IMR-90 (cell line): ENCODE measurements at regions not wholly inside any gene's neighbourhood (a gene's known extent, or its start where the extent isn't known, plus 50 kb on each side); places are given as distances from the start of the nearest gene placed in this dataset.

ENCODE experiments used
- ATAC-seq: fragments of 200-7000 bp; cut with Tn5 transposase; 2 replicates; pipeline ENCODE4 v1.9.1; 2020; ENCODE audit warnings: low read depth, mild to moderate bottlenecking, moderate library complexity
- BruUV-seq: library from RNA; stranded (reverse); fragments of 400-500 nt; replicated peaks from 2 replicates; lab custom pipeline; 2021; lab: Mats Ljungman, UMichigan
- CTCF ChIA-PET: fragments of 300-600 bp; formaldehyde crosslinking; extraction: SDS; loops from one replicate; lab custom pipeline; 2021; ENCODE audit warnings: antibody characterized with exemption; lab: Yijun Ruan, JAX
- POLR2A ChIA-PET: fragments of 300-600 bp; sonication (Branson Sonifier 250); formaldehyde crosslinking; loops from one replicate; lab custom pipeline; 2022; ENCODE audit warnings: antibody characterized with exemption; ENCODE audit not compliant: unreplicated experiment; lab: Charles Lee
- DNase-seq: peaks from one replicate; pipeline ENCODE4 v3.0.0; 2013
- H2AFZ ChIP-seq: replicated peaks from 2 replicates; pipeline ENCODE3; 2013; ENCODE audit warnings: low read length, mild to moderate bottlenecking; ENCODE audit not compliant: poor library complexity
- H2AK5ac ChIP-seq: 2 replicates; pipeline ENCODE4 v1.6.1; 2013; ENCODE audit warnings: low read depth, low read length, inconsistent platforms
- H2AK9ac ChIP-seq: replicated peaks from 2 replicates; pipeline ENCODE3; 2013; ENCODE audit warnings: mild to moderate bottlenecking, low read depth, low read length, moderate library complexity; ENCODE audit not compliant: poor library complexity
- H2BK120ac ChIP-seq: 2 replicates; pipeline ENCODE4 v1.6.1; 2013; ENCODE audit warnings: low read depth, low read length, inconsistent platforms
- H2BK15ac ChIP-seq: 3 replicates; pipeline ENCODE4 v1.6.1; 2013; ENCODE audit warnings: low read depth, low read length, inconsistent platforms
- H2BK20ac ChIP-seq: 2 replicates; pipeline ENCODE4 v1.6.1; 2013; ENCODE audit warnings: low read depth, mild to moderate bottlenecking, inconsistent platforms, low read length, moderate library complexity
- H2BK5ac ChIP-seq: 2 replicates; pipeline ENCODE4 v1.6.1; 2013; ENCODE audit warnings: mild to moderate bottlenecking, low read depth, low read length, inconsistent platforms; ENCODE audit not compliant: poor library complexity, severe bottlenecking
- H3K14ac ChIP-seq: replicated peaks from 2 replicates; pipeline ENCODE4 v1.6.1; 2013; ENCODE audit warnings: low read depth, low read length, inconsistent platforms
- H3K18ac ChIP-seq: 2 replicates; pipeline ENCODE4 v1.6.1; 2013; ENCODE audit warnings: low read depth, low read length, control low read depth
- H3K23ac ChIP-seq: 2 replicates; pipeline ENCODE4 v1.6.1; 2013; ENCODE audit warnings: low read depth, low read length, inconsistent platforms
- H3K27ac ChIP-seq: 2 replicates; pipeline ENCODE4 v1.5.1; 2013; ENCODE audit warnings: mild to moderate bottlenecking, control low read depth, low read length; ENCODE audit not compliant: insufficient read depth
- H3K27me3 ChIP-seq: 2 replicates; pipeline ENCODE4 v1.6.1; 2013; ENCODE audit warnings: low read length; ENCODE audit not compliant: control insufficient read depth, insufficient read depth
- H3K36me3 ChIP-seq: 2 replicates; pipeline ENCODE4 v1.6.1; 2013; ENCODE audit warnings: low read length, mixed read lengths; ENCODE audit not compliant: control insufficient read depth, insufficient read depth
- H3K4ac ChIP-seq: 2 replicates; pipeline ENCODE4 v1.6.1; 2013; ENCODE audit warnings: low read depth, low read length, inconsistent platforms
- H3K4me1 ChIP-seq: 2 replicates; pipeline ENCODE4 v1.6.1; 2013; ENCODE audit warnings: low read length, mixed read lengths; ENCODE audit not compliant: control insufficient read depth, insufficient read depth
- H3K4me2 ChIP-seq: 2 replicates; pipeline ENCODE4 v1.6.1; 2013; ENCODE audit warnings: low read depth, mild to moderate bottlenecking, control low read depth, low read length, moderate library complexity
- H3K4me3 ChIP-seq: 2 replicates; pipeline ENCODE4 v1.5.1; 2013; ENCODE audit warnings: low read depth, mild to moderate bottlenecking, control low read depth, low read length, moderate library complexity; ENCODE audit not compliant: insufficient read depth
- H3K56ac ChIP-seq: 2 replicates; pipeline ENCODE4 v1.6.1; 2013; ENCODE audit warnings: low read length, inconsistent platforms; ENCODE audit not compliant: insufficient read depth; ENCODE audit errors: extremely low read depth
- H3K79me1 ChIP-seq, 2 experiments: 2 replicates each; pipeline ENCODE4 v1.6.1; 2013; ENCODE audit warnings: low read length in 2 of 2, inconsistent platforms in 1 of 2, low read depth in 1 of 2
- H3K9ac ChIP-seq: 2 replicates; pipeline ENCODE4 v1.6.1; 2013; ENCODE audit warnings: low read depth, low read length, control low read depth
- H3K9me1 ChIP-seq: 2 replicates; pipeline ENCODE4 v1.6.1; 2013; ENCODE audit warnings: low read length, inconsistent platforms; ENCODE audit not compliant: insufficient read depth
- H3K9me3 ChIP-seq: 2 replicates; pipeline ENCODE4 v1.6.1; 2013; ENCODE audit warnings: low read length; ENCODE audit not compliant: control insufficient read depth, insufficient read depth
- H4K20me1 ChIP-seq: 2 replicates; pipeline ENCODE4 v1.6.1; 2013; ENCODE audit warnings: low read length, inconsistent platforms; ENCODE audit not compliant: insufficient read depth
- H4K5ac ChIP-seq: 2 replicates; pipeline ENCODE4 v1.6.1; 2013; ENCODE audit warnings: mild to moderate bottlenecking, low read depth, low read length, control low read depth
- H4K8ac ChIP-seq, 2 experiments: 2 replicates each; pipeline ENCODE4 v1.6.1; 2013; ENCODE audit warnings: low read depth in 2 of 2, low read length in 2 of 2, control low read depth in 1 of 2, inconsistent platforms in 1 of 2
- H4K91ac ChIP-seq: 2 replicates; pipeline ENCODE4 v1.6.1; 2013; ENCODE audit warnings: low read depth, low read length, inconsistent platforms; ENCODE audit not compliant: insufficient read depth
- BHLHE40 ChIP-seq: fragments of 150-350 bp; IDR thresholded peaks from 2 replicates; pipeline ENCODE4 v1.6.1; 2016; ENCODE audit warnings: mild to moderate bottlenecking, low read depth, low read length
- CEBPB ChIP-seq: IDR thresholded peaks from 2 replicates; pipeline ENCODE4 v1.6.1; 2012; ENCODE audit warnings: low read depth, low read length, improper control_type of control experiment
- CHD1 ChIP-seq: IDR thresholded peaks from 2 replicates; pipeline ENCODE4 v1.6.1; 2012; ENCODE audit warnings: low read depth, low read length, improper control_type of control experiment
- MAFK ChIP-seq: IDR thresholded peaks from 2 replicates; pipeline ENCODE4 v1.6.1; 2012; ENCODE audit warnings: low read depth, low read length, improper control_type of control experiment
- POLR2A ChIP-seq: IDR thresholded peaks from 2 replicates; pipeline ENCODE4 v1.6.1; 2012; ENCODE audit warnings: mild to moderate bottlenecking, low read depth, low read length
- RAD21 ChIP-seq: IDR thresholded peaks from 2 replicates; pipeline ENCODE4 v1.6.1; 2012; ENCODE audit warnings: low read length, improper control_type of control experiment
- SMC3 ChIP-seq: fragments of 150-350 bp; IDR thresholded peaks from 2 replicates; pipeline ENCODE4 v1.6.1; 2016; ENCODE audit warnings: low read depth, mild to moderate bottlenecking, antibody characterized with exemption, low read length, moderate library complexity
- WGBS, 2 experiments: methylation state at CpG; one replicate each; pipeline versions ENCODE4 v1.1.5 to v1.1.7; 2013; ENCODE audit warnings: missing lambda C conversion rate in 2 of 2; ENCODE audit not compliant: insufficient read length in 1 of 2; ENCODE audit errors: extremely low coverage in 2 of 2; 5-methylcytosine and 5-hydroxymethylcytosine counted together
- dilution Hi-C: fragments of 300-500 bp; cut with HindIII; formaldehyde crosslinking; loops from one replicate; pipeline ENCODE4 v1.14.3; 2018; ENCODE audit warnings: low sequenced_read_pairs; ENCODE audit not compliant: unreplicated experiment
- in situ Hi-C: fragments of 300-500 bp; cut with MboI; formaldehyde crosslinking; loops from 3 replicates; pipeline ENCODE4 v1.14.3; 2019; ENCODE audit warnings: low sequenced_read_pairs, inconsistent platforms, mixed read lengths
- intact Hi-C: fragments of 100-400 bp; cut with micrococcal nuclease; formaldehyde crosslinking; loops from 2 replicates; pipeline ENCODE4 v1.10.0; 2022
- TF ChIP-seq, protein P1 (sequence below): conservative IDR thresholded peaks from 2 replicates; pipeline ENCODE4 v1.5.1; 2012; ENCODE audit warnings: mild to moderate bottlenecking, low read depth, low read length, improper control_type of control experiment

DNA sequence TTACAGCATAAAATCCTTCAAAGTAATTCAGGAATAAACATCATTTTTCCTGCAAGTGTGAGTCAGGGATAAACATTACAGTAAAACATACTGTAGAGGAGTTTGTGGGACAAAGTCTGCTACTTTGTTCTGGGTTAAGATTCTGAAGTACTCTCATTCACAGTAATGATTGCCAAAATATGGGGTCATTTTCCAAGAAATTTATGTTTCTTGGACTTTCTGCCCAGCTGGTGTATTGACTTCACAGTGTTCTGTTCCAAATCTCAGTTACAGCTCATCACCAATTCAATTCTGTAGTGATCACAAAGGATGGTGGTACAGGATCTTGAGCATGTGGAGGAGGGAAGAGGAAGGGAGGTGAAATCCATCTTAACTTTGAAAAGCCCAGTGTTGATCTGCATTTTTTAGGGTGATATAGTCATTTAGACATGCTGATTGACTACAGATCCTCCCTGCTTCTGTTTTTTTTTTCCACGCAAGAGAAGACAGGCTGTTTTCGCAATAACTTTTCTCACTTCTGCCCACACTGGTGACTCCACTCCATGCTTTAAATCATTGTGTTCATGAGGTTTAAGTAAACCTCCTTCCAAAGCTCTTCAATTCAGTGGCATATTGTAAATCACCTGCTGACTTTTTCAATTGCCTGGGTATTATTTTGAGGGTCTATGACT, 60.4 kb upstream of the C1orf53 start:
- WGBS, 2 experiments = no CpG with 5 or more reads among the region's 2 CpGs
- Histone ChIP-seq H4K8ac (peak overlapping the region in 1 of 2 experiments; percentile 7; a peak in 1 of 4 replicates), H2AK5ac (no peak overlapping the region), H3K9ac (0 out of 2 replicates have a peak overlapping the region, but pooled peaks have one; percentile 14), H3K4ac (peak overlapping the region; percentile 13; the same call in 1 of the 2 replicates), H3K14ac (peak overlapping the region; percentile 11; the same call in 1 of the 2 replicates), H3K36me3 (no peaks in the 10 kb centered on the region), H2AK9ac (no peak overlapping the region), H3K9me1 (peaks cover 6% of the 10 kb centered on the region), H2AFZ (no peak overlapping the region), H2BK20ac (peak overlapping the region; percentile 49), H4K20me1 (no peaks in the 10 kb centered on the region), H2BK120ac (peak overlapping the region; percentile 69), H3K56ac (peak overlapping the region; percentile 33; the same call in 1 of the 2 replicates), H3K18ac (peak overlapping the region; percentile 84; the same call in 1 of the 2 replicates), H3K4me2 (peak overlapping the region; percentile 85), H3K23ac (no peak overlapping the region), H2BK5ac (peak overlapping the region; percentile 88), H3K4me3 (no peak overlapping the region), H2BK15ac (0 out of 3 replicates have a peak overlapping the region, but pooled peaks have one; percentile 43), H3K79me1 (no peaks in the 10 kb centered on the region), H3K27ac (peak overlapping the region; percentile 50; the same call in 1 of the 2 replicates), H4K91ac (peak overlapping the region; percentile 40), H3K4me1 (peaks cover 13% of the 10 kb centered on the region), H4K5ac (peak overlapping the region; percentile 92; the same call in 1 of the 2 replicates), H3K9me3 (no peaks in the 10 kb centered on the region), H3K27me3 (no peaks in the 10 kb centered on the region)
- in situ Hi-C loops = loop anchor here (5.0 kb wide), 1 partner anchor 50 kb away; no protein-coding TSS in a partner anchor
- CTCF ChIA-PET = no interaction called here
- no peak for TF ChIP-seq SMC3
- TF ChIP-seq BHLHE40 = no peak
- TF ChIP-seq CHD1 = no peak
- TF ChIP-seq, protein P1, sequence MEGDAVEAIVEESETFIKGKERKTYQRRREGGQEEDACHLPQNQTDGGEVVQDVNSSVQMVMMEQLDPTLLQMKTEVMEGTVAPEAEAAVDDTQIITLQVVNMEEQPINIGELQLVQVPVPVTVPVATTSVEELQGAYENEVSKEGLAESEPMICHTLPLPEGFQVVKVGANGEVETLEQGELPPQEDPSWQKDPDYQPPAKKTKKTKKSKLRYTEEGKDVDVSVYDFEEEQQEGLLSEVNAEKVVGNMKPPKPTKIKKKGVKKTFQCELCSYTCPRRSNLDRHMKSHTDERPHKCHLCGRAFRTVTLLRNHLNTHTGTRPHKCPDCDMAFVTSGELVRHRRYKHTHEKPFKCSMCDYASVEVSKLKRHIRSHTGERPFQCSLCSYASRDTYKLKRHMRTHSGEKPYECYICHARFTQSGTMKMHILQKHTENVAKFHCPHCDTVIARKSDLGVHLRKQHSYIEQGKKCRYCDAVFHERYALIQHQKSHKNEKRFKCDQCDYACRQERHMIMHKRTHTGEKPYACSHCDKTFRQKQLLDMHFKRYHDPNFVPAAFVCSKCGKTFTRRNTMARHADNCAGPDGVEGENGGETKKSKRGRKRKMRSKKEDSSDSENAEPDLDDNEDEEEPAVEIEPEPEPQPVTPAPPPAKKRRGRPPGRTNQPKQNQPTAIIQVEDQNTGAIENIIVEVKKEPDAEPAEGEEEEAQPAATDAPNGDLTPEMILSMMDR = no peak
- peak; percentile 79 for TF ChIP-seq CEBPB
- TF ChIP-seq RAD21 = no peak
- TF ChIP-seq MAFK = no peak
- TF ChIP-seq POLR2A = no peak
- peak; percentile 60 for DNase-seq
- peak; percentile 85 for ATAC-seq
- intact Hi-C loops = no loop called here
- POLR2A ChIA-PET = no interaction called here
- dilution Hi-C loops = no loop called here
- BruUV-seq = no TSS peak
